Stimulated activated CD4-positive, alpha-beta T cell treated with anti-CD3 and anti-CD28 coated beads, Interleukin-15, amount 100 ng/mL, for 24 hours (primary cell): ENCODE measurements at regions not wholly inside any gene's neighbourhood (a gene's known extent, or its start where the extent isn't known, plus 50 kb on each side); places are given as distances from the start of the nearest gene placed in this dataset.
"Not testable (repeated sequence)": the region's sequence is repeated elsewhere in the genome, so short reads cannot be mapped to it uniquely, and the experiment has no call there.

ENCODE experiments used
- DNase-seq: peaks from one replicate; pipeline ENCODE4 v3.0.0-alpha.2; 2020

DNA sequence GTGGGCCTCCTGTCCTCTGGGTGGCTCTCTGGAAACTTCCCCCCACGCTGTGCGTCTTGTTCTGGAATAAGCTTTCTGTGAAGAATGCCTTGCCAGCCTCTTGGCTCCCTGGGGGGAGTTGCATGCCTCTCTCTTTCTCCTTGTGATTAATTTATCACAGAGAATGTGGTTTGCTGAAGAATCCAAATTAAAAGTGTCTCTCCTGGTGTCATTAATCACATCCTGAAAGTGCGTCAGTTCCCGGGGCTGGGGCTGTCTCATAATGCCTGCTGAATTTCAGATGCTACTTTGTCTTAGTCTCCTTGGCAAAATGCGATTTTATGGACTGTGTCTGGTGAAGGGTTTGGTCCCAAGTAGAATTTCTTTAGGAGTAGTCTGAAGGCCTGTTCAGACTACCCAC is 787.7 kb upstream of the TMEM132C start:
- no peak for DNase-seq

DNA sequence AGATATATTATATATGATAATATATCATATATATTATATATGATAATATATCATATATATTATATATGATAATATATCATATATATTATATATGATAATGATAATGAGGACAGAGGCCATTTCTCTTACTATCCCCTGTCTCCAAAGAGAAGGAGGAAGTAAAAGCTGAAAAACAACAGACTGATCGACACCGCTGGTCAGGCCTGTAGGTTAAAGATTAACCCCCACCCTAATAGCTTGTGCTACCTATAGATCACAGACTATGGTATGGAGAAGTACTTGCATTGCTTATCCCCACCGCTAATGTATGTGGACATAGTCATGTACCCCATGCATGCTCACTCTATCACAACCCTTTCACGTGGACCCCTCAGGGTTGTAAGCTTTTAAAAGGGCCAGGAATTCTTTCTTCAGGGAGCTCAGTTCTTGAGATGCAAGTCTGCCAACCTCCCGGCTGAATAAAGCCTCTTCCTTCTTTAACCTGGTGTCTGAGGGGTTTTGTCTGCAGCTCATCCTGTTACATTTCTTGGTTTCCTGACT is 786.1 kb upstream of the TMEM132C start:
- no peak for DNase-seq

DNA sequence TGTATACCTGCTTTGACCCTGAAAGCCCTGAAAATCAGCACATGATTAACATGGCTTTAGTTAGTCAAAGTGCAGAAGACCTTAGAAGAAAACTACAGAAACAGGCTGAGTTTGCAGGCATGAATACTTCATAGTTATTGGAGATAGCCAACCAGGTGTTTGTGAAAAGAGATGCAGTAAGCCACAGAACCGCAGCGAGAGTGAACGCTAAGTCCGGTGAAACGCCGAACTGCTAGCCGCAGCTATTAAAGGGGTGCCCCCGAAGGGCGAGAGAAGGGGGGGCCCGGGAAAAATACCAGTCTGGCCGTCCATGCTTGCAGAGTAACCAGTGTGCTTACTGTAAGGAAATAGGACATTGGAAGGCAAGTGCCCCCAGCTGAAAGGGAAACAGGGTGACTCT is 784.0 kb upstream of the TMEM132C start:
- no peak for DNase-seq

DNA sequence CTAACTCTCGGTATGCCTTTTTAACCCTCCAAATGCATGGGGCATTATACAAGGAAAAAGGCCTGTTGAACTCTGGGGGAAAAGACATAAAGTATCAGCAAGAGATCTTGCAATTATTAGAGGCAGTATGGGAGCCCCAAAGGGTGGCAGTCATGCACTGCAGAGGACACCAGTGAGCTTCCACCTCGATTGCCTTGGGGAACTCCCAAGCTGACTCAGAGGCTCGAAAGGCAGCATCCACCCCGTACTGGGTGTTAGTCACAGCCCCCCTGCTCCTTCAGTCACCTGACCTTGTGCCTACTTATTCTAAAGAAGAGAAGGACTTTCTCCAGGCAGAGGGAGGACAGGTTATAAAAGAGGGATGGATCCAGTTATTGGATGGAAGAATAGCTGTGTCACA is 781.4 kb upstream of the TMEM132C start:
- peak; percentile 35 for DNase-seq

DNA sequence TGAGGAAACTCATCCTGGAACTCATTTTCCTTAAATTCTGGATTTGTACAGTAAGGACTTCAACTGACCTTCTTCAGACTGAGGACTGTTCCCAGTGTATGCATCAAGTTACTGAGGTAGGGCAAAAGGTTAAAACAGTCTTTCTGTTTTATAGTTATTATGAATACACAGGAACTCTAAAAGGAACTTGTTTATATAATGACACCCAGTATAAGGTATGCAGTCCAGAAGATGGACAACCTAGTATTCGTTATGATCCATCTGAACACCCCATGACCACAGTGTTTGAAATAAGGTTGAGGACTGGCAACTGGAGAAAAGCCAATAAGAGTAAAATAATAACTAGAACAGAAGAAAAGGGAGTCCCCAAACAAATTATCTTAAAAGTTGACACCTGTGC is 779.9 kb upstream of the TMEM132C start:
- no peak for DNase-seq

DNA sequence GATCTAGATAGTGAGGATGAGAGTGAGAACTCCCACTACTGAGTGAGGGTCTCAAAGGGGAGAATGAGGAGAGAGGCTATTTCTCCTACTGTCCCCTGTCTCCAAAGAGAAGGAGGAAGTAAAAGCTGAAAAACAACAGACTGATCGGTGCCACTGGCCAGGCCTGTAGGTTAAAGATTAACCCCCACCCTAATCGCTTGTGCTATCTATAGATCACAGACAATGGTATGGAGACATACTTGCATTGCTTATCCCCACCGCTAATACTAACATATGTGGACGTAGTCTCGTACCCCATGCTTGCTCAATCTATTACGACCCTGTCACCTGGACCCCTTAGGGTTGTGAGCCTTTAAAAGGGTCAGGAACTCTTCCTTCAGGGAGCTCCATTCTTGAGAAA is 777.9 kb upstream of the TMEM132C start:
- no peak for DNase-seq

DNA sequence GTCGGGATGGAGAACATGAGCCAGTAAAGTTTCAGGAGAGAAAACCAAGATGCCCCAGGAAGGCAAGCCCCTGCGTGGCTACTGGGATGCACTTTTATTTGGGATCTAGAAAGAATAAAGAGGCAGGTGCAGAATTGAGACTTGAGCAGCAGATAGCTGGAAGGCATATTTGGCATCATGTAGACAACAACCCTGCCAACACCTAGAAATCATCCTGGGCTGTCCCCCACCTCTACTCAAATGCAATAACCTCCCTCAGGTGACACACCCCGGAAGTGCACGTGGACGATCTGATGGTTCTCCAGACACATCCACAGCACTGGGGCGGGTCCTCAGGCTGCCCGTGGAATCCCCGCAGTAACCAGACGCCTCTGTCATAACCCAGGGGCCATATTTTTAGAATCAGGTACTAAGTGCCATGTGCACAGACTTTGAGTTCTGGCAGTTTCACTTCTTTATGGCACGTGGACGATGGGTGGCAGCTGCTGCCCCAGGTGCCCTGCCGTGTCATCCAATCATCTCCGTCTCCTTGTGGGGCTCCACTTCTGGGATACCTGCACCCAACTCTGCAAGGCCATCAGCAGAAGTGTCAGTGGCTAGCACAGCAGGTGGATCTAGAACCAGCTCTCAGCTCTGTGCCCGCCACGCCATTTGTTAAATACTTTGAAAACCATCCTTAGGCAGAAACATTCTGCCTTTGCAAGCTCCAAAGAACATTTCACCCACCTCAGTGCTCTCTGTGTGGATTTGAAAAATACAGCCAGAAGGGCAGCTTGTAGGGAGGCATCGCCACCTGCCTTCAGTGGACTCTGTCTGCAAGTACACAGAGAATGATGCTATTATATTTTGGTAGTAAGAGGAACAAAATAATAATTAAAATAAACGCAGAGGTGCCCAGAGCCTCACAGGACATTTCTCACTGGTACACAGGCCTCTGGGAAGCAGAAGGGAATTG is 771.7 kb upstream of the TMEM132C start:
- no peak for DNase-seq

DNA sequence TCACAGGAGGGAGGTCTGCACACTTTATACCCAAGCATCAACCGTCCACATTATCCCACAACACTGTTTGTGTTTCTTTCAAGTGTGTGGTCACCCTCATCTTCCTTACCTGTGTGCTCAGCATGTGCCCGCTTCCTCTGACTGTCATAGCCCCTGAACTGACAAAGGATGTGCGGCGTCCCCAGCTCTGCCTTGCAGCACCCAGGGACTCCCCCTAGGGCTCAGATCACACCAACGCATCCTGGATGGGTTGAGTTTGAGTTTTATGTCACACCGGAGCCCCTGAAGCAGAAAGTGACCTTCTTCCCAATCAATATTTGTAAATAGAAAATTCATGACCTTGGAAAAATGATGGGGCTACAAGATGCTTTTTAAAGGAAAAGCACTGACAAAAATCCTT is 770.7 kb upstream of the TMEM132C start:
- DNase-seq: no peak

DNA sequence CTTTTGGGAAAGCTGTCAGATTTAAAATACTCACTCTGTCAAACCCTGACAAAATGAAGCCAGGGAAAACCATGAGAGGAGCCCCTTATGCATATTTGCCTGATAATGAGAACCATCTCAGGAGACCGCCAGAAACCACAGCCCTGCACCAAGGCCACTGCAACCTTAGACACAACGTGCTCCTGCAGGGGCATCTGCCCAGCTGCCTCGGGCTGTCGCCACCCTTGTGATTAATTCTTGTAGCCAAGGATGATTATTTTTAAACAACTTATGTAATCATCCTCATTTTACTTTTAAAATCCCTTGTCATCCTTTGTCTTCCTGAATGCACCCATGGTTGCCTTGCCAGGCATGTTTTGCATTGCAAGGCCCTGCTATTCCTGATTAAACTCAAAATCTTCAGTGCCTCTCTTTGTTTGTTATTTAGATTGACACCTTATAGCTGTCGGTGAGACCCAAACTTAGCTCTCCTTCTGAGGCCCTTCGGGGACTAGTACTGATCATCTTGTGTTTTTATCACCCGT is 766.4 kb upstream of the TMEM132C start:
- no peak for DNase-seq

DNA sequence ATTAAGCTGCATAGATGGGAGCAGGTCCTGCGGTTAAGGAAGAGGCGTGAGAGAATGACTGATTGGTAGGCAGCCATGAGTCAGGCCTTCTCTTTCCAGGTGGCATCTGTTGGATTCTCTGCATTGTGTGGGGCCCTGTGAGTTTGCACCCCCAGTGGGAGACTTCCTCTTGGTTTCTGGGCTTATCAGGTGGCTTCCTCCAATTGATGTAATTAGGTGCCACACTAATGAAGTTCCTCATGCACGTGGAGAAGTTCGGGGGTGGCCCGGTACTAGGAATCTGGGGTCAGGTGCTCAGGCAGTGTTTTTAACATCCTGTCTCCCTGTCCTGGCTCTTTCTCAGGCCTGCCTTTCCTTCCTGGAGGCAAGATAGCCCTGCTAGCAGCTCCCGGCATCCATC is 765.1 kb upstream of the TMEM132C start:
- no peak for DNase-seq

DNA sequence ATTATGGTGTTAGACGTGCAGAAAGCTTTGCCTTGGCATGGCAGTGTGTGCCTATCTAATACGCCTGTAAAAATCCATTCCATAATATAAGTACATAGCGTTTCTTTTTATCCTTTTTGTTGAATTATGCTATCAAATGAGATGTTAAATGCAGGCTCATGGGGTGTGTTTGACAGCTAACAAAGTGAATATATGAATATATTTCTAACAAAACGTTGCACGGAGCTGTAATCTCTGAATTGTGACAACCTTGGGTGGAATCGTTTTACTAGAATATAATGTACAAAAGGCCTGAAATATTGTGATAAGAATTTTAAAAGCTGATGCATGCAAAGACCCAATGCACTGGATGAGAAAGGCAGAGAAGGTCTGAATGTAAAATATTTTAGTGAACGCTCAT is 763.7 kb upstream of the TMEM132C start:
- no peak for DNase-seq

DNA sequence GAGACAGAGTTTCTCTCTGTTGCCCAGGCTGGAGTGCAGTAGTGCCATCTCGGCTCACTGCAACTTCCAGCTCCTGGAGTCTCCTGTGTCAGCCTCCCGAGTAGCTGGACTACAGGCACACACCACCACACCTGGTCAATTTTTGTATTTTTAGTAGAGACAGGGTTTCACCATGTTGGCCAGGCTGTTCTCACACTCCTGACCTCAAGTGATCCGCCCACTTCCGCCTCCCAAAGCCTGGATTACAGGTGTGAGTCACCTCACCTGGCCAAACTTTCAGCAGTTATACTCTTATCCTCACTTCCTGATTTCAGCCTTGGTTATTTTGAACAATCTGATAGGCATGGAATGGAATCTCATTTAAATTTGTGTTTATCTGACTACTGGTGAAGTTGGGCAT is 763.0 kb upstream of the TMEM132C start:
- not testable (repeated sequence) for DNase-seq

DNA sequence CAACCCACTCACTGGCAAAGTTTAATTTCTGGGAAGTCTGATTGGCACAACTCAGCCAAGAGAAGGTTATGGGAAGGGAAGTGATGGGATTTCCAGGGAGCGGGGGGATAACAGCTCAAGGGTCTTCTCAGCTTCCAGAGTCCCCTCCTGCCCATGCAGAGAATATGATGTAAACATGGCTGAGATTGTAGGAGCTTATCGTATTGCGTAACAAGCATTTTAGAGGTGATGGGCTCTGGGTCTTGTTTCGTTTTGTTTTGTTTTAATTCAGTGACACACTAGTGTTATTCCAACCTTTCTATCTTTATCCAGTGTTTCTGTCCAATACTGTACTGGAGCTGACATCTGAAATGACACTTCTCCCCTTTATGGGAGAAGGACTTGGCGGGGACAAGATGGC is 762.1 kb upstream of the TMEM132C start:
- no peak for DNase-seq

DNA sequence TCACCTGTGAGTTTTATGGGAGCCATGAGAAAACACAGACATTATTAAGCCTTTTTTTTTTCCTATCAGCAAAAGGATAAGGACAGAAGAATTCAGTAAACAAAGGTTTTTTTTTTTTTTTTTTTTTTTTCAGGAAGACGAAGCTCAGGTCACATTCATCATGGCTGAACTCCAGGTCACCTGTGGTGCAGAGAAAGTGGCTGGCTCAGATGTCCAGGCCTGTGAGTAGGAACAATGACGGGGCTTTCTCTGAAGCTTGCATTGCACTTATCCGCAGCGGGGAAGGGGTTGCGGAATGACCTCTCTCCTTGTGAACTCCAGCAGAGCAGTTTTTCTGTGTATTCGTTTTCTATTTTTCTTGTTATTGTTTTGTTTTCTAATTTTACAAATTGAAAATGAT is 759.6 kb upstream of the TMEM132C start:
- DNase-seq: no peak

DNA sequence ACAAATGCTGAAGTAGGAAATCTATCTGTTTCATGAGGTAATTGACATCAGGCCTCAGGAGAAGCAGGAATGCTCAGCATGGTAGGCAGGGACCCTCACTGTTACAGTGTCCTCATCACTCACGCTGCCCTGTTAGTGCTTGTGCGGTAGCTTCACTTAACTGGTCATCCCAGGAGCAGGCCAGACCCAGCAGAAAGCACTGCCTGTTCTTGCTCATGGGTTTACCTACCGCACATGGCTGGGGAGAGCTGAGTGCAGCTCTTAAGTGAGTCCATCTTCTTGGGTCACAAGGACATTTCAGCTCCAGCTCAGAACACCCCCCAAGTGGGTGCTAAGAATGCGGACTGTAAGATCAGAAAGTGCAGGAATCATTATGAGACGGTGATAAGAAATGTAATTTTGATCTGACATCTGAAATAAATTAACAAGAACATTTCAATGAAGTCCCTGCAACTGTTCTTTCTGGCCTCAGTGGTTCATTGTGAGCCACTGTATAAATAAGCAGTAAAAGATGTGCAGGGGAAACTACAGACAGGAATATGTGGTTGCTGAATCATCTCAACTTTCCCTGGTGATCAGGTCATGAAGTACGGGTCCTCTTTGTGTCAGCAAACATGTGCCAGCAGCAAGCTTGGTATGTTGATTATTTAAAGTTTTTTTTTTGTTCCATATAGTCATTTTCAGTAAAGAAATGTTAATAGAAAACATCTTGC is 757.7 kb upstream of the TMEM132C start:
- DNase-seq: no peak

DNA sequence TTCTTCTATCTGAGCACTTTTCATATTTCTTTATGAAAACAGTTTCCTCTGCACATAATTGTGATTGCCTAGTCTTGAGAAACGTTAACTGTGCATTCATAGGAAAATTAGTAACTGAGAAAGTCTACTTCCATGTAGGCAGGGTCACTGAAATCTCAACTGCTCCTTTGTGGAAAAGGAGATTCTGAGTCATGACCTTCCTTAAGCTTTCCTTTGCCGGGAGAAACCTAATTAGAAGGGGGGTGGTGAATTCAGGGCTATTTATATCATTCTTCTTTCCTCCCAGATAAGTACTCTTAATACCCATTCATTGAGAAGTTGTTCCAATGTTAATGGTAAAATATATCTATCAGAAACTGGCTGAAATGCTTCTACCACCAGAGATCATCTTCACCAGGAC is 751.0 kb upstream of the TMEM132C start:
- DNase-seq: no peak

DNA sequence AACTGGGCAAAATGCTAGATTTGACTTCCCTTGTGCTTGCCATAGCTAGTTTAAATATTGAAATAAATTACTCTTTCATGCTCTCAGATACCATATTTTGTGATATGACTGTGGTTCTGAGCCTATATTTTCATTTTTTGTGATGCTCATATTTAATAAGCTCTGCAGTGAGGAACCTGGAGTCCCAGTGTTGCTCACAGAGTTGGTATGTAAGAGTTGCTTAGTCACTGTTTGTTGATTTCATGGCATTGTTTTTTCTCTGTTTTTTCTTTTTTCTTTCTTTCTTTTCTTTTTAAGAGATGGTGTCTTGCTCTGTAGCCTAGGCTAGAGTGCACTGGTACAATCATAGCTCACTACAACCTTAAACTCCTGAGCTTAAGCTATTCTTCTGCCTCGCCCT is 750.5 kb upstream of the TMEM132C start:
- no peak for DNase-seq

DNA sequence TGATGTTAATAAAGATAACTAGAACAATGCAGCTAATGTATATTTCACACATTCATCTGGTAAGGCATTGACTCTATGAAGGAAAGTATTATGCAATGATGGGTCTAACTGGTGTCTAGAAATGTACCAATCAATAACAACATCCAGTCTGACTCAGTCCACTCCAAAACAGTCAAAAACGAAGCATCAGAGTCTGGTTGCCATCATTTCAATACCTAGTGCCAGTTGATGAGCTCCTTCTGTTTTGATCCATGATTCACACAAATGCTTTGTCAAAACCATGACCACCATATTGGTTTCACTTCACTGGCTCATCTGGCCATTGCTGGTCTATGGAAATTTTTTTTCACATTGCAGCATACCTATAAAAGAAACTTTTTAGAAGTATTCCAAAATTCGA is 747.2 kb upstream of the TMEM132C start:
- no peak for DNase-seq

DNA sequence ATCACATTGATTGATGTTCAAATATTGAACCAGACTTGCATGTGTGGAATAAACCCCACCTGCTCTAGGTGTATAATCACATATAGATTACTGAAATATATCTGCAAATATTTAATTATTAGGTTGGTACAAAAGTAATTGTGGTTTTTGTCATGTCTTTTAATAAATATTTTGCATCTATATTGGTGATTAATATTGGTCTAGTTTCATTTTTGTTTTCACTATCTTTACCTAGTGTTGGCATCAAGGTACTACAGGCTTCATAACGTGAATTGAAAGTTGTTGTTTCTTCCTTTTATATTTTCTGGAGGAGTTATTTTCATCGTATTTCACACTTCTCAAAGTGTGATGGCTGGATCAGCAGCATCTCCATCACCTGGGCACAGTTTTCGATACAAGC is 740.0 kb upstream of the TMEM132C start:
- DNase-seq: no peak

DNA sequence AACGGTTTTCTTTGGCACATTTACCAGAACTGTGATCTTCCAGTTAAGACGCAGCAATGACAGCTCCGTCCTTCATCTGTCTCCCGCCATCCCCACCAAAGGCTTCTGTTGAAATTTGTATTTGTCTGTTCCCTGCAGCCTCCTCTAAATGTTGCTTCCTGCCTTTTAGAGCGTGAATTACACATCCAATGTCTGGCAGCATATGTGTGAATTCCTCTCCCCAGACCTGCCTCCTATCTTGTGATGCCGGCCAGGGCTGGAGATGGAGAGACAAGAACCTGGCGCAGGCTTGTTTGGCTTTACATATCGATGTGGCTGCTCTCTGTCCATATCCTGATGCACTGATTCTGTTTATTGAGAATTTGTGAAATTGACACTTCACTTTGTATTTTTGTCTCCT is 738.4 kb upstream of the TMEM132C start:
- no peak for DNase-seq

DNA sequence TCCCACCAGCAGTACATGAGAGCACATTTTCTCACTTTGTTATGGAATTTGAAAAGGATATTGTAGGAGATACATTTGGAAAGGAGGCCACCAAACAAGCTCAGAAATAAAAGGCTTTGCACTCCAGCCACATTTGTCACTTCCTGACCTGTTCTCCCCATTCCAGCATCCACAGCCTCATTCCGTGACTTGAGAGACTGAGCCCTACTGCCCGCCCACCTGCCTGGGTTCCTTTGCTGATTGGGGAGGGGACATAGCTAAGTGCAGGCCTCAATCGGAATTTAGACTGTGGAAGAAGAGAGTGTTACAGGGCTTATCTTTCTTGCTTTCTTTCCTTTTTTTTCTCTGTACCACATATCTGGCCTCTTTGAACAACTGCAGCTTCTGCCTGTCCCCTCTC is 735.4 kb upstream of the TMEM132C start:
- no peak for DNase-seq

DNA sequence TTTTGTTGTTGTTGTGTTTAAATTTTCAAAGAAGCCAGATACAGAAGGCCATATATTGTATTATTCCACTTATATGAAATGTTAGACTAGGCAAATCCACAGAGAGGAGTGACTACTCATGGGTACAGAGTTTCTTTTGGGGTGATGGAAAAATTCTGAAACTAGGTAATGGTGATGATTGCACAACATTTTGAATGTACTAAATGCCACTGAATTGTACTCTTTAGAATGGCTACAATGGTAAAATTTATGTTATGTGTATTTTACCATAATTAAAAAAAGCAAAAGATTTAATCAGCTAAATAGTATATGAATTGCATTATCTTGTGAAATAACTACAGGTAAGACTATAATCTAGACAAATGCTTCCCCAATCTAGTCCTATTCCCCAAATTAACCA is 733.6 kb upstream of the TMEM132C start:
- no peak for DNase-seq

DNA sequence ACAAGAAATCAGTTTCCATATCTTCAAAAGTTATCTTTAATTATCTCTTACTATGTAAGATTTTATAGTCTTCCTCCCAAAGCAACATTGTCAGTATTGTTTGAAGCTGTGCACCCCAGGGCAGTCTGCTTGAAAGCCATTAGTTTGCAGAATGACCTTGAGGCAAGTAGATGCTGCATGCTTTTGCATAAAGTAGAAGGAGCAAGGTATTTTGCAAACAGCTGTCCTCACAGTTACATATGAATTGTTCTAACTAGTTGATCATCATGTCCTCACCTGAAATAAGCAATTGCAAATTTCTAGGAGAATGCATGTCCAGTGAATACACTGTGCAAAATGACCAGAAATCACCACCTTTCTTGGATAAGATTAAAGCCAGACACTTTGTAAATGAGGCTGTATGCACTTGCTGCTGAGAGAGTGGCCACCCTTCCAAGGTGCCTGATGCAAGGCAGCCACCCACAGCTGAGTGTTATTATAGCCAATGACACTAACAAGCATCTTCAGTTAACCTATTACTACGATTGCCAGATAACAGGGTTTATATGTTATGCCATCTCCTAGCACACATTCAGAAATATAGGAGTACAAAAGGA is 730.0 kb upstream of the TMEM132C start:
- no peak for DNase-seq

DNA sequence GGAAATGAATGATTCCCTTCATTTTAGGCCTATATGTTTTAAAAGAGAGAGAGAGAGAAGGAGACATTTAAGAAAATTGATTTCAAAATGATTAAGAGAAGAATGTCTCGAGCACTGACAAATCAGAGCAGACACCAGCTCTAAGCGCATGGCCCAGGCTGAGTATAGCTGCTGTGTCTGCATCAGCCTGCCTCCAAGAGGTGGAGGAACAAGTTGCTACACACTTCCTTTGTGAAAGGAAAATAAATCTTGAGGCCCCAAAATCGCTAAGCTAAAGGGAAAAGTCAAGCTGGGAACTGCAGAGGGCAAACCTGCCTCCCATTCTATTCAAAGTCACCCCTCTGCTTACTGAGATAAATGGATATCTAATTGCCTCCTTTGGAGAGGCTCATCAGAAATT is 728.7 kb upstream of the TMEM132C start:
- no peak for DNase-seq
